HEK293T (cell line): ENCODE measurements at regions not wholly inside any gene's neighbourhood (a gene's known extent, or its start where the extent isn't known, plus 50 kb on each side); places are given as distances from the start of the nearest gene placed in this dataset.

Experiments
- ARNT ChIP-seq: fragments of 450-650 bp; IDR thresholded peaks from 2 replicates; pipeline ENCODE4 v1.6.1; 2017; ENCODE audit warnings: mild to moderate bottlenecking
- FOXA1 ChIP-seq: fragments of 450-650 bp; IDR thresholded peaks from 2 replicates; pipeline ENCODE4 v1.6.1; 2016; ENCODE audit warnings: mild to moderate bottlenecking
- FOXM1 ChIP-seq: fragments of 450-650 bp; IDR thresholded peaks from 2 replicates; pipeline ENCODE4 v1.6.1; 2017; ENCODE audit warnings: mild to moderate bottlenecking, borderline replicate concordance
- L3MBTL2 ChIP-seq: fragments of 450-650 bp; conservative IDR thresholded peaks from 2 replicates; pipeline ENCODE4 v1.6.1; 2016; ENCODE audit warnings: mild to moderate bottlenecking
- LEF1 ChIP-seq: fragments of 450-650 bp; IDR thresholded peaks from 2 replicates; pipeline ENCODE4 v1.6.1; 2017; ENCODE audit warnings: mild to moderate bottlenecking, borderline replicate concordance
- SP1 ChIP-seq: fragments of 450-650 bp; IDR thresholded peaks from 2 replicates; pipeline ENCODE4 v1.6.1; 2017

- TF ChIP-seq LEF1 (no peak), FOXA1 (no peak), FOXM1 (no peak), ARNT (no peak), SP1 (no peak), L3MBTL2 (no peak)
Observed at GRCh38 chr2:80893711-80894110, 589.2 kb upstream of the LRRTM1 start.
